ENCODE measurements at regions not wholly inside any gene's neighbourhood (a gene's known extent, or its start where the extent isn't known, plus 50 kb on each side); places are given as distances from the start of the nearest gene placed in this dataset.
A peak's percentile ranks its signal among the peaks of the same experiment; 100 is the strongest.

GRCh38 chr12:67794161-67794560 is 145.6 kb downstream of the DYRK2 start:
- Mint-ChIP-seq H3K27ac (ENCODE audit: unreplicated experiment) (no peak overlapping the region), H3K9me3 (ENCODE audit: unreplicated experiment) (no peaks in the 10 kb centered on the region), H3K27me3 (ENCODE audit: low read depth, unreplicated experiment) (no peaks in the 10 kb centered on the region), H3K36me3 (ENCODE audit: low read depth, unreplicated experiment) (no peaks in the 10 kb centered on the region), H3K4me3 (ENCODE audit: unreplicated experiment) (no peak overlapping the region), H3K4me1 (ENCODE audit: low read depth, unreplicated experiment) (peaks cover 12% of the 10 kb centered on the region)
- no peaks in the 10 kb centered on the region for H3K79me2 ChIP-seq (ENCODE audit: insufficient read depth, low read length)
- no peak overlapping the region for H2AFZ ChIP-seq (ENCODE audit: low read depth, low read length)
- H3K4me1 ChIP-seq (ENCODE audit: insufficient read depth, low read length): peaks cover 12% of the 10 kb centered on the region
- no peak overlapping the region for H3K9ac ChIP-seq (ENCODE audit: low read length)
- no peaks in the 10 kb centered on the region for H3K36me3 ChIP-seq (ENCODE audit: insufficient read depth, low read length)
- no peak overlapping the region for H3K4me2 ChIP-seq (ENCODE audit: low read length)
- no peaks in the 10 kb centered on the region for H3K9me3 ChIP-seq (ENCODE audit: insufficient read depth, low read depth, low read length)
- no peak overlapping the region for H3K27ac ChIP-seq (ENCODE audit: low read depth, low read length)
- TF ChIP-seq EZH2 (IDR thresholded peaks at IDR 0.05; ENCODE audit: insufficient read depth, low read length) (no peak), CTCF (IDR thresholded peaks at IDR 0.05; ENCODE audit: insufficient read depth, low read depth, low read length) (no peak)
- H4K20me1 ChIP-seq (ENCODE audit: insufficient read depth, low read length): no peaks in the 10 kb centered on the region
- no peaks in the 10 kb centered on the region for H3K27me3 ChIP-seq (ENCODE audit: insufficient read depth, low read length)
- no peak overlapping the region for H3K4me3 ChIP-seq (ENCODE audit: insufficient read depth, low read depth, low read length)
- FAIRE-seq: no peak
- peak; percentile 59 for DNase-seq (ENCODE audit: low read depth)

GRCh38 chr12:67795236-67795635 is 146.7 kb downstream of the DYRK2 start:
- no peak overlapping the region for H3K27ac Mint-ChIP-seq (ENCODE audit: unreplicated experiment)
- no peaks in the 10 kb centered on the region for H3K36me3 ChIP-seq (ENCODE audit: insufficient read depth, low read length)
- H3K4me1 Mint-ChIP-seq (ENCODE audit: low read depth, unreplicated experiment): peaks cover 12% of the 10 kb centered on the region
- no peaks in the 10 kb centered on the region for H3K27me3 ChIP-seq (ENCODE audit: insufficient read depth, low read length)
- no peaks in the 10 kb centered on the region for H3K79me2 ChIP-seq (ENCODE audit: insufficient read depth, low read length)
- H3K4me2 ChIP-seq (ENCODE audit: low read length): peak overlapping the region; percentile 2
- no peak for FAIRE-seq
- no peak overlapping the region for H3K9ac ChIP-seq (ENCODE audit: low read length)
- TF ChIP-seq EZH2 (IDR thresholded peaks at IDR 0.05; ENCODE audit: insufficient read depth, low read length) (no peak), CTCF (IDR thresholded peaks at IDR 0.05; ENCODE audit: insufficient read depth, low read depth, low read length) (no peak)
- no peaks in the 10 kb centered on the region for H3K36me3 Mint-ChIP-seq (ENCODE audit: low read depth, unreplicated experiment)
- DNase-seq (ENCODE audit: low read depth): no peak
- H3K4me1 ChIP-seq (ENCODE audit: insufficient read depth, low read length): peaks cover 12% of the 10 kb centered on the region
- H3K27ac ChIP-seq (ENCODE audit: low read depth, low read length): no peak overlapping the region
- no peak overlapping the region for H2AFZ ChIP-seq (ENCODE audit: low read depth, low read length)
- H3K27me3 Mint-ChIP-seq (ENCODE audit: low read depth, unreplicated experiment): no peaks in the 10 kb centered on the region
- no peak overlapping the region for H3K4me3 ChIP-seq (ENCODE audit: insufficient read depth, low read depth, low read length)
- H3K9me3 ChIP-seq (ENCODE audit: insufficient read depth, low read depth, low read length): no peaks in the 10 kb centered on the region
- no peaks in the 10 kb centered on the region for H4K20me1 ChIP-seq (ENCODE audit: insufficient read depth, low read length)
- no peaks in the 10 kb centered on the region for H3K9me3 Mint-ChIP-seq (ENCODE audit: unreplicated experiment)
- H3K4me3 Mint-ChIP-seq (ENCODE audit: unreplicated experiment): no peak overlapping the region

DNA sequence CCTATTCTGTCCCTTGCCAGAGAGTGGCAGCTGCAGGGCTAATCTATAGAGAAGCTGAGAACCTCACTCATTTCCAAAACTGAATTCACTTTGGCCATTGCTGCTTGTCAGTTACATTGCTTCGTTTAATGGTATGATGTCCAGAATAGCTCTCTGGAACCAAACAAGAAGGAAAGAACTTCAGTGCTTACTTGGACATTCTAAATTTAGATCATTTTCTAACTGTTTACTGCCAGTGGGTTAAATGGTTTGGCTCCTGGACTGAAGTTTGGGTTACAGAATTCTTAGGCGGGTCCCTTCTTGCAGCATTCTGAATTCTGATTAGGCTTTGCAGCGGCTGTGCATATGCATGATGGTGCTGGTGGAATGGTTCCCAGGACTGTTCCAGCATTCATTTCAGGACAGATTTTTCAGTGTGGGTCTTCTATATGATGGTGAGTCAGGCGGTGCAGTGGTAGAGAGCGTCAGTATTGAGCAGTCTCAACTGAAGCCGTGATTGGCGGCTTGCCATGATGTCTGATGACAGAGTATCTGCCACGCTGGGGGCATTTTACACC is 148.7 kb downstream of the DYRK2 start:
- no peak overlapping the region for H3K27ac ChIP-seq (ENCODE audit: low read depth, low read length)
- H3K27ac Mint-ChIP-seq (ENCODE audit: unreplicated experiment): no peak overlapping the region
- no peak for FAIRE-seq

More for the DNA sequence above, 148.7 kb downstream of the DYRK2 start:
- no peaks in the 10 kb centered on the region for H3K79me2 ChIP-seq (ENCODE audit: insufficient read depth, low read length)
- H4K20me1 ChIP-seq (ENCODE audit: insufficient read depth, low read length): no peaks in the 10 kb centered on the region
- no peaks in the 10 kb centered on the region for H3K36me3 ChIP-seq (ENCODE audit: insufficient read depth, low read length)
- peak overlapping the region; percentile 19 for H3K4me2 ChIP-seq (ENCODE audit: low read length)
- H3K27me3 ChIP-seq (ENCODE audit: insufficient read depth, low read length): no peaks in the 10 kb centered on the region
- no peak overlapping the region for H3K4me3 ChIP-seq (ENCODE audit: insufficient read depth, low read depth, low read length)
- no peak overlapping the region for H2AFZ ChIP-seq (ENCODE audit: low read depth, low read length)
- Mint-ChIP-seq H3K27me3 (ENCODE audit: low read depth, unreplicated experiment) (no peaks in the 10 kb centered on the region), H3K36me3 (ENCODE audit: low read depth, unreplicated experiment) (no peaks in the 10 kb centered on the region), H3K9me3 (ENCODE audit: unreplicated experiment) (no peaks in the 10 kb centered on the region), H3K4me1 (ENCODE audit: low read depth, unreplicated experiment) (peaks cover 12% of the 10 kb centered on the region), H3K4me3 (ENCODE audit: unreplicated experiment) (no peak overlapping the region)
- TF ChIP-seq EZH2 (IDR thresholded peaks at IDR 0.05; ENCODE audit: insufficient read depth, low read length): no peak
- no peak for TF ChIP-seq CTCF (IDR thresholded peaks at IDR 0.05; ENCODE audit: insufficient read depth, low read depth, low read length)
- no peaks in the 10 kb centered on the region for H3K9me3 ChIP-seq (ENCODE audit: insufficient read depth, low read depth, low read length)
- peaks cover 12% of the 10 kb centered on the region for H3K4me1 ChIP-seq (ENCODE audit: insufficient read depth, low read length)
- peak; percentile 45 for DNase-seq (ENCODE audit: low read depth)
- H3K9ac ChIP-seq (ENCODE audit: low read length): no peak overlapping the region
